Left ventricle myocardium inferior (tissue), 1 donor: ENCODE measurements at regions not wholly inside any gene's neighbourhood (a gene's known extent, or its start where the extent isn't known, plus 50 kb on each side); places are given as distances from the start of the nearest gene placed in this dataset.
"Not testable (repeated sequence)": the region's sequence is repeated elsewhere in the genome, so short reads cannot be mapped to it uniquely, and the experiment has no call there.

Source experiments
- DNase-seq: peaks from one replicate; pipeline ENCODE4 v3.0.0-alpha.2; 2020
- H3K27ac ChIP-seq: fragments of 200-600 bp; replicated peaks from 2 replicates; pipeline ENCODE4 v1.8.0; 2021
- H3K27me3 ChIP-seq: fragments of 200-600 bp; 2 replicates; pipeline ENCODE4 v1.8.0; 2021; ENCODE audit warnings: low read depth
- H3K36me3 ChIP-seq: fragments of 200-600 bp; 2 replicates; pipeline ENCODE4 v1.8.0; 2021
- H3K4me1 ChIP-seq: fragments of 200-600 bp; 2 replicates; pipeline ENCODE4 v1.8.0; 2021
- H3K4me3 ChIP-seq: fragments of 200-600 bp; 2 replicates; pipeline ENCODE4 v1.8.0; 2021; ENCODE audit warnings: mild to moderate bottlenecking, moderate library complexity
- H3K9me3 ChIP-seq: fragments of 200-600 bp; replicated peaks from 2 replicates; pipeline ENCODE4 v1.8.0; 2021
- intact Hi-C: fragments of 100-400 bp; cut with micrococcal nuclease; formaldehyde crosslinking; loops from one replicate; pipeline ENCODE4 v1.11.0; 2022
- TF ChIP-seq, protein P1 (sequence below): fragments of 200-600 bp; IDR thresholded peaks from 2 replicates; pipeline ENCODE4 v1.8.0; 2021; ENCODE audit warnings: antibody characterized with exemption, mild to moderate bottlenecking, borderline replicate concordance
- donor health status: DM: no; HTN: yes; CAD: no; lungs with severe emphysema.

DNA sequence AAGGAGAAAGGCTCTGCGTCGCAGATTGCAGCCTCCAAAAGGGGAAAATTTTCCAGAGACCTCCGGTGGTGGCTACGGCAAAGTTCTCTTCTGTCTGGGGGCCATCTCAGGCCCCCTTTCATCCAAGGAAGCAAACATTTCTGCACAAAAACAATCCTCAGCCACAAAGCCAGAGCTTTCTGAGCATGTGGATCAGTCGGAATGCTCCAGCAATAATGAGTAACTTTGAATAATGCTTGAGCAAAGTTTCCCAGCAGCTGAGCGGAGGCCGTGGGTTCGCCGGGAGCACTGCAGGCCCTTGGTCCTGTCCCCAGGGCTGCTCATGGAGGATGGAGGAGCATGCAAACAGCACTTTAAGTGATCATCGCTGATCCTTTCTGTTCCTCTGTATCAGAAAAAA, 60.2 kb upstream of the UNC5A start:
- H3K4me1 ChIP-seq, result peaks cover 6% of the 10 kb centered on the region
- H3K36me3 ChIP-seq, result no peaks in the 10 kb centered on the region
- H3K27me3 ChIP-seq, result peaks cover 72% of the 10 kb centered on the region

DNA sequence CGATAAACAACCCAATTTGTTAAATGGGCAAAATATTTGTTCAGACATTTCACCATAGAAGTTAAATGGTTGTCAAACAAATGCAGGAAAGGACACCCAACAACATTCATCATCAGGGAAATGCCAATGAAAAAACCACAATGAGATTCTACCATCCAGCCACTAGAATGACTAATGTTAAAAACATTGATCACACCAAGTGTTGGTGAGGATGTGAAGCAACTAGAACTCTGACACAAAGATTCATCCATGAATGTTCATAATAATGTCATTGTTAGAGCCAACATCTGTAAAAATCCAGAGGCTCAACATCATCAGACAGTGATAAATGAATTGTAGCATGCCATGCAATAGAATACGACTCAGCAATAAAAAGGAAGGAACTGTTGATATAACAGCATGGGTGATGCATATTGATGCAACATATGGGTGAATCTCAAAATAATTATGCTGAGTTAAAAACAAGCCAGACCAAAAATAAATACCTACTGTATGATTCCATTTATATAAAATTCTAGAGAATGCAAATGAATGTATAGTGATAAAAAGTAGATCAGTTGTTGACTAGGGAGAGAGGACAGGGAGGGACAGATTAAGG, 55.9 kb upstream of the UNC5A start:
- H3K27ac ChIP-seq, result no peak overlapping the region
- H3K4me3 ChIP-seq, result no peak overlapping the region
- no peaks in the 10 kb centered on the region for H3K4me1 ChIP-seq
- H3K9me3 ChIP-seq, result peaks cover 17% of the 10 kb centered on the region
- TF ChIP-seq, protein P1, sequence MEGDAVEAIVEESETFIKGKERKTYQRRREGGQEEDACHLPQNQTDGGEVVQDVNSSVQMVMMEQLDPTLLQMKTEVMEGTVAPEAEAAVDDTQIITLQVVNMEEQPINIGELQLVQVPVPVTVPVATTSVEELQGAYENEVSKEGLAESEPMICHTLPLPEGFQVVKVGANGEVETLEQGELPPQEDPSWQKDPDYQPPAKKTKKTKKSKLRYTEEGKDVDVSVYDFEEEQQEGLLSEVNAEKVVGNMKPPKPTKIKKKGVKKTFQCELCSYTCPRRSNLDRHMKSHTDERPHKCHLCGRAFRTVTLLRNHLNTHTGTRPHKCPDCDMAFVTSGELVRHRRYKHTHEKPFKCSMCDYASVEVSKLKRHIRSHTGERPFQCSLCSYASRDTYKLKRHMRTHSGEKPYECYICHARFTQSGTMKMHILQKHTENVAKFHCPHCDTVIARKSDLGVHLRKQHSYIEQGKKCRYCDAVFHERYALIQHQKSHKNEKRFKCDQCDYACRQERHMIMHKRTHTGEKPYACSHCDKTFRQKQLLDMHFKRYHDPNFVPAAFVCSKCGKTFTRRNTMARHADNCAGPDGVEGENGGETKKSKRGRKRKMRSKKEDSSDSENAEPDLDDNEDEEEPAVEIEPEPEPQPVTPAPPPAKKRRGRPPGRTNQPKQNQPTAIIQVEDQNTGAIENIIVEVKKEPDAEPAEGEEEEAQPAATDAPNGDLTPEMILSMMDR, result no peak
- peaks cover 46% of the 10 kb centered on the region for H3K27me3 ChIP-seq
- H3K36me3 ChIP-seq, result no peaks in the 10 kb centered on the region
- intact Hi-C loops, result no loop called here
- no peak for DNase-seq

More for the DNA sequence above, 60.2 kb upstream of the UNC5A start:
- Histone ChIP-seq H3K27ac (no peak overlapping the region), H3K4me3 (no peak overlapping the region), H3K9me3 (peaks cover 12% of the 10 kb centered on the region)
- TF ChIP-seq, protein P1, result no peak
- DNase-seq, result no peak
- intact Hi-C loops, result no loop called here

GRCh38 chr5:176755593-176755992, 54.8 kb upstream of the UNC5A start:
- H3K27ac ChIP-seq, H3K4me3 ChIP-seq, intact Hi-C loops, DNase-seq, H3K4me1 ChIP-seq, H3K36me3 ChIP-seq: not testable (repeated sequence)
- peaks cover 35% of the 10 kb centered on the region for H3K27me3 ChIP-seq
- H3K9me3 ChIP-seq, result peaks cover 17% of the 10 kb centered on the region

GRCh38 chr5:176757569-176757968, 52.8 kb upstream of the UNC5A start:
- H3K36me3 ChIP-seq, H3K4me3 ChIP-seq, H3K27ac ChIP-seq, DNase-seq, intact Hi-C loops, H3K4me1 ChIP-seq: not testable (repeated sequence)
- Histone ChIP-seq H3K27me3 (peaks cover 38% of the 10 kb centered on the region), H3K9me3 (peaks cover 21% of the 10 kb centered on the region)
